Heart left ventricle (tissue), 13 donors: ENCODE measurements at regions not wholly inside any gene's neighbourhood (a gene's known extent, or its start where the extent isn't known, plus 50 kb on each side); places are given as distances from the start of the nearest gene placed in this dataset.

Source experiments
- CTCF ChIP-seq, 12 donors: fragments of 200-600 bp; sonication (generic) in 4 of 12; IDR thresholded peaks; one replicate each; pipeline versions ENCODE4 v1.5.0 to v1.8.0; 2018 to 2022; ENCODE audit warnings: antibody characterized with exemption in 12 of 12, mild to moderate bottlenecking in 5 of 12
- POLR2A ChIP-seq, 2 donors: fragments of 450-650 bp; IDR thresholded peaks; one replicate each; pipeline ENCODE4 v1.6.1; 2017; ENCODE audit warnings: antibody characterized with exemption in 2 of 2, mild to moderate bottlenecking in 2 of 2, moderate library complexity in 2 of 2
- donor health status: ischemic (EF 13 %, LVEDD 7.1; RV severe dilation, severe dysfunction).
- donor health status: DM: no; HTN: yes; CAD: no.
- donor health status: DM: no; HTN: no; CAD: no.
- donor health status: ischemic (EF 25% LVEDD 6.9; RV normal size, moderate dysfunction).
- donor health status: ischemic (EF 25% LVEDD 5.7; RV mildly dilated, moderate dysfunction).
- donor health status: ischemic (EF 35%, LVEDD 5.7; RV mildly dilated, moderate dysfunction).
- donor health status: nonischemic (EF 11% LVEDD 7.7; RV severe dilation, severe dysfunction).
- donor health status: DM: yes; HTN: yes; CAD: no.
- donor health status: PGD.
- donor health status: ischemic (EF 29% LVEDD 5.4; RV normal size, mild dysfunction).
- donor health status: nonischemic (EF 23%, LVEDD 6.1; RV moderate dilation, normal function).

- TF ChIP-seq POLR2A (IDR thresholded peaks at IDR 0.05): no peak
- TF ChIP-seq CTCF (IDR thresholded peaks at IDR 0.05): no peak
These were observed 287.1 kb downstream of the TENT4A start for GRCh38 chr5:7000310-7000709.
